Activated T-cell treated with anti-CD3 and anti-CD28 coated beads, Interleukin-2, amount 50 U/mL, for 72 hours (primary cell): ENCODE measurements at regions not wholly inside any gene's neighbourhood (a gene's known extent, or its start where the extent isn't known, plus 50 kb on each side); places are given as distances from the start of the nearest gene placed in this dataset.

ENCODE experiments used
- ATAC-seq, 2 donors: fragments of 150-1000 bp; cut with Tn5 transposase; replicated peaks in 1 of 2; 2 replicates each; pipeline ENCODE4 v1.10.0; 2021; ENCODE audit warnings: moderate library complexity in 2 of 2, mild to moderate bottlenecking in 1 of 2
- DNase-seq, 2 donors: peaks; one replicate each; pipeline ENCODE4 v3.0.0; 2021 to 2022; ENCODE audit warnings: mixed read lengths in 1 of 2
- H3K27ac Mint-ChIP-seq: one replicate; pipeline ENCODE4 v1.8.0; 2022; ENCODE audit warnings: mild to moderate bottlenecking, moderate library complexity, mixed read lengths
- H3K27me3 Mint-ChIP-seq: one replicate; pipeline ENCODE4 v1.8.0; 2022; ENCODE audit warnings: low read depth, mixed read lengths
- H3K36me3 Mint-ChIP-seq, 2 donors: one replicate each; pipeline ENCODE4 v1.8.0; 2022; ENCODE audit warnings: mixed read lengths in 2 of 2, mild to moderate bottlenecking in 1 of 2; ENCODE audit not compliant: insufficient read depth in 2 of 2
- H3K4me1 Mint-ChIP-seq: one replicate; pipeline ENCODE4 v1.8.0; 2022; ENCODE audit warnings: low read depth, mixed read lengths
- H3K4me3 Mint-ChIP-seq, 2 donors: one replicate each; pipeline ENCODE4 v1.8.0; 2022; ENCODE audit warnings: mild to moderate bottlenecking in 2 of 2, mixed read lengths in 2 of 2, moderate library complexity in 2 of 2
- H3K9me3 Mint-ChIP-seq, 2 donors: one replicate each; pipeline ENCODE4 v1.8.0; 2022; ENCODE audit warnings: mixed read lengths in 2 of 2

DNA sequence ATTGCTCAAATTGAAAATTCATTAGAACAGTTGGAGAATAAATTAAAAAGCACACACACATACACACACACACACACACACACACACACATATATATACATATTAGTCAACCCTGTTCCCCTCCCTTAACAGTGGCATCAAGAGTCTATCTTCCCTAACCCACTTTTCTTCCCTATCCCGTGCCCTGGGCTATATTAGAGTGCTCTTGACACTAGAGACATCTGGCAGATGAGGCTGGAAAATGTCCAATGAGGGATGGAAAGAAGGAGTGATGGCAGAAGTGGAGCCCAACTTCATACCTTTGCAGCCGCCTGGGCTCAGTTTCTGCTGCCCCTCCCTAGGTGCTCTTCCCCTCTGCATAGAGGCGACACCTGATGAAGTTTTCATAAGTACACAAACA lies 172.4 kb upstream of the NUDT4 start:
- Mint-ChIP-seq H3K36me3 (no peaks in the 10 kb centered on the region), H3K4me1 (no peaks in the 10 kb centered on the region), H3K27me3 (peaks cover 2% of the 10 kb centered on the region), H3K27ac (no peak overlapping the region), H3K4me3 (no peak overlapping the region), H3K9me3 (peaks cover 0 to 5% of the 10 kb centered on the region in 2 donors)
- ATAC-seq (no peak), DNase-seq (no peak)

- peaks cover 2 to 5% of the 10 kb centered on the region in 2 donors for H3K9me3 Mint-ChIP-seq
- no peaks in the 10 kb centered on the region for H3K4me1 Mint-ChIP-seq
- H3K27me3 Mint-ChIP-seq: no peaks in the 10 kb centered on the region
- H3K4me3 Mint-ChIP-seq: no peak overlapping the region
- no peak overlapping the region for H3K27ac Mint-ChIP-seq
- ATAC-seq (no peak), DNase-seq (no peak)
- peaks cover 0 to 1% of the 10 kb centered on the region in 2 donors for H3K36me3 Mint-ChIP-seq
These were observed 169.7 kb upstream of the NUDT4 start for GRCh38 chr12:93208011-93208410.

DNA sequence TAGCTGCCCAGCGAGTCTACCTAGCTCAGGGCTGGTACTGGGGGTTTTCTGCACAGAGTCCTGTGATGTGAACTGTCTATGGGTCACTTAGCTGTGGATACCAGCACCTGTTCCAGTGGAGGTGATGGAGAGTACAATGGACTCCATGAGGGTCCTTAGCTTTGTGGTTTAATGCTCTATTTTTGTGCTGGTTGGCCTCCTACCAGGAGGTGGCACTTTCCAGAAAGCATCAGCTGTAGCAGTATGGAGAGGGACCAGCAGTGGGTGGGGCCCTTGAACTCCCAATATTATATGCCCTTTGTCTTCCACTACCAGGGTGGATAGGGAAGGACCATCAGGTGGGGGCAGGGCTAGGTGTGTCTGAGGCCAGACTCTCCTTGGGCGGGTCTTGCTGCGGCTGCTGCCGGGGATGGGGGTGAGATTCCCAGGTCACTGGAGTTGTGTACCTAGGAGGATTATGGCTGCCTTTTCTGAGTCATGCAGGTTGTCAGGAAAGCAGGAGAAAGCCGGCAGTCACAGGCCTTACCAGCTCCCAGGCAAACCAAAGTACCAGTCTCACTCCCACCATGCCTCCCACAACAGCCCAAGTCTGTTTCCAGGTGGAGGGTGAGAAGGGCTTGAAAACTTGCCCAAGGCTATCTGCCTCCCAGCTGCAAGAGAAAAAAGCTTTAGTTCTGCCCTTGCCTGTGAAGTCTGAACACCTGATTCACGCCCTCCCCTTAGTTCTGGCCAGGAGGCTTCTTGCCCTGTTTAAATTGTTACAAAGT lies 163.0 kb upstream of the NUDT4 start:
- Mint-ChIP-seq H3K36me3 (peaks cover 0 to 2% of the 10 kb centered on the region in 2 donors), H3K27ac (no peak overlapping the region), H3K4me1 (no peaks in the 10 kb centered on the region), H3K27me3 (no peaks in the 10 kb centered on the region), H3K9me3 (peaks cover 2 to 3% of the 10 kb centered on the region in 2 donors), H3K4me3 (no peak overlapping the region)
- DNase-seq (no peak), ATAC-seq (no peak)

GRCh38 chr12:93215290-93215678 lies 162.4 kb upstream of the NUDT4 start:
- H3K9me3 Mint-ChIP-seq: peaks cover 0 to 2% of the 10 kb centered on the region in 2 donors
- no peaks in the 10 kb centered on the region for H3K4me1 Mint-ChIP-seq
- H3K27ac Mint-ChIP-seq: no peak overlapping the region
- ATAC-seq (no peak), DNase-seq (no peak)
- H3K4me3 Mint-ChIP-seq: no peak overlapping the region
- peaks cover 0 to 2% of the 10 kb centered on the region in 2 donors for H3K36me3 Mint-ChIP-seq
- H3K27me3 Mint-ChIP-seq: no peaks in the 10 kb centered on the region

DNA sequence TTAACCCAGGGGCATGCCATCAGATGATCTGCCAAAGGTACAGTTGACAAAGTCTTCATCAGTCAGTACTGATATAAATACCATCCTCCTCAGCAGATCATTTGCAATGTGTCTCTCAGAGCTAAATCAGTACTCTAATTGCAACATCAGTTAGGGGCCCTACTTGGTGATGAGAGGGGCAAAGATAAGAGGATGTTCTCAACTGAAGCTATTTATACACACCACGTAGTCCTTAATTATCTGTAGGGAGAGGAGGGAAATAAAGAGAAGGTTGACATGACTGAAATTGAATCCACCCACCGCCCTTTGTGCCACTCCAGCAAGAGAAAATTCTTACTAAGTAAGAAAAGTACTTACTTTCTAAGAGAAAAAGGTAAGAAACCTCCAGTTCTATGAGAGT lies 157.8 kb upstream of the NUDT4 start:
- Mint-ChIP-seq H3K4me1 (no peaks in the 10 kb centered on the region), H3K4me3 (no peak overlapping the region), H3K27me3 (no peaks in the 10 kb centered on the region), H3K9me3 (peaks cover 3 to 6% of the 10 kb centered on the region in 2 donors), H3K27ac (no peak overlapping the region), H3K36me3 (peaks cover 3 to 6% of the 10 kb centered on the region in 2 donors)
- no peak for ATAC-seq
- DNase-seq: no peak

DNA sequence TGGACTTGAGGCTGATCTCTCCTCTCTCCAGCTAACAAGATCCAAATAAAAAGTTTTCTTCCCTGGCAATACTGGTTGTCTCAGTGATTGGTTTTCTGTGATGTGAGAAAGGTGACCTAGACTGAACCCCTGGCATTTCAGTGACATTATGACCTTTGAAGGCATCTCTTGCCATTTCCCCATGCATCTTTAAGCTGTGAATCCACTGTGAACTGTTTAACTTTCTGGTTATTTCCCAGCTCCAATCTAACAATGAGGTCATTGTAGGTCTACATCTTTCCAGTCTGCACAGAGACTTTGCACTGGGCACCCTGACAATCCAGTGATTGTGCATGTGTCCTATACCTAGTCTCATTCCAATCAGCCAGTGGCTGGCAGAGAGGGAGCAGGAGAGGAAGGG lies 155.9 kb upstream of the NUDT4 start:
- Mint-ChIP-seq H3K27me3 (no peaks in the 10 kb centered on the region), H3K4me3 (no peak overlapping the region), H3K9me3 (peaks cover 3 to 6% of the 10 kb centered on the region in 2 donors), H3K4me1 (no peaks in the 10 kb centered on the region), H3K36me3 (peaks cover 3 to 6% of the 10 kb centered on the region in 2 donors), H3K27ac (no peak overlapping the region)
- ATAC-seq (no peak), DNase-seq (no peak)

DNA sequence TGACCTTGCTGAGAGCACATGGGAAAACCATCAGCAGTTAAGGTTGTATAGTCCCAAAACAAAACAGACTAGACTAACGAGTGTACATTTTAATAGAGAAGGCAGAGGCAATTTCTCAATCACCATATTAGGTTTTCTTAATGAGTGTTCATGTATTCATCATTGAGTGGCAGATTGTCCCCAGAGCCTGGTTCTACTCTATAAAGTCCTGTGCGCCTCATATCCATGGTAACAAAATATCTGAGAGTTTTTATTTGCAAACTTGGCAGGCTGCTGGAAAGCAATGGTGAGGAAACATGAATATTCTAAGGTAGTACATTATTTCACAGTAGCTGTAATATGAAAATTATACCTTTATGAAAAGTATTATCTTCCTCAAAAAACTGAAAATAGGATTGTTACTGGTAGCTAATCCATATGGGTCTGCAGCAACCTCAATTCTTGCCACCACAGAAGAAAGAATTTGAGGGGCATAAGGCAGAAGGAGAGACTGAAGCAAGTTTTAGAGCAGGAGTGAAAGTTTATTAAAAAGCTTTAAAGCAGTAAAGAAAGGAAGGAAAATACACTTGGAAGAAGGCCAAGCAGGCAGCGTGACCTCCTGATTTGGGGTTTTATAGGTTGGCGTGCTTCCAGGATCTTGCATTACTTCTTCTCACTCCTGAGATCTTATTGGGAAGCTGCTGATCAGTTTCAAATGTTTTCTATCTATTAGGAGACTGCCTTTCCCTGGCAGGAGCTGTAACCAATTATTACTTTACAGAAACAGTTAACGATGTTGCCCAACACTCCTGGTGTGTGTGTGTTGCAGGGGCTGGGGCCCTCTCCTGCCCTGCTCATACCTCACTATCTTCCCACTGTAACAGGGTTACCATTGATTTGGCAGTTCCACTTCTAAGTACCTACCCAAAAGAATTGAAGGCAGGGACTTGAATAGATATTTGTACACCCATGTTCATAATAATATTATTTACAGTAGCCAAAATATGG lies 154.0 kb upstream of the NUDT4 start:
- ATAC-seq: no peak
- Mint-ChIP-seq H3K36me3 (peaks cover 3 to 6% of the 10 kb centered on the region in 2 donors), H3K4me3 (no peak overlapping the region), H3K4me1 (no peaks in the 10 kb centered on the region), H3K27me3 (no peaks in the 10 kb centered on the region), H3K9me3 (peaks cover 5 to 6% of the 10 kb centered on the region in 2 donors), H3K27ac (no peak overlapping the region)
- DNase-seq: no peak

- DNase-seq: no peak
- no peak overlapping the region for H3K27ac Mint-ChIP-seq
- no peak for ATAC-seq
- peaks cover 3 to 6% of the 10 kb centered on the region in 2 donors for H3K36me3 Mint-ChIP-seq
- H3K4me1 Mint-ChIP-seq: no peaks in the 10 kb centered on the region
- H3K9me3 Mint-ChIP-seq: peaks cover 5 to 6% of the 10 kb centered on the region in 2 donors
- no peak overlapping the region for H3K4me3 Mint-ChIP-seq
- H3K27me3 Mint-ChIP-seq: no peaks in the 10 kb centered on the region
These were observed 152.6 kb upstream of the NUDT4 start for GRCh38 chr12:93225094-93225493.

DNA sequence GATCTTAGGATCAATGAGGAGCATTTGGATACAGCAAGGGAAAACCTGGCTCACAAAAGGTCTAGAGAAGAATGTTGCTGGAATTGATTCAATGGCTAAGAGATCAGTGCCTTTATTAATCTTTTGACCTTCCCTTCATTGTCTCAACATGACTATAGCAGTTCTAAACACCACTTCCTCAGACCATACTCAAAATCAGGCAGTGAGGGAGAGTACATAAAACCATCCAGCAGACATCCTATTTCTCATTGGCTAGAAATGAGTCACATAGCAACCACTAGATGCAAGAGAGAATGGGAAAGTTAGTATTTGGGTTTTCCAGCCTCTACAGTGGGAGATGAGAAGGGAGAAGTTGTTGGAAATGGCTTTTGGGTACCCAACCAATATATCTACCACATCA lies 151.4 kb upstream of the NUDT4 start:
- Mint-ChIP-seq H3K4me1 (no peaks in the 10 kb centered on the region), H3K36me3 (peaks cover 3 to 6% of the 10 kb centered on the region in 2 donors), H3K27ac (no peak overlapping the region), H3K9me3 (peaks cover 5 to 6% of the 10 kb centered on the region in 2 donors), H3K27me3 (no peaks in the 10 kb centered on the region), H3K4me3 (no peak overlapping the region)
- ATAC-seq: peak in 1 of 2 donors; percentile 28
- DNase-seq: no peak

GRCh38 chr12:93229494-93230325 lies 148.0 kb upstream of the NUDT4 start:
- Mint-ChIP-seq H3K9me3 (peaks cover 0 to 2% of the 10 kb centered on the region in 2 donors), H3K27ac (no peak overlapping the region), H3K4me1 (no peaks in the 10 kb centered on the region), H3K36me3 (no peaks in the 10 kb centered on the region), H3K27me3 (no peaks in the 10 kb centered on the region), H3K4me3 (no peak overlapping the region)
- ATAC-seq (peak; percentile 30 to 52), DNase-seq (no peak)

GRCh38 chr12:93230326-93230720 lies 147.4 kb upstream of the NUDT4 start:
- H3K4me1 Mint-ChIP-seq: no peaks in the 10 kb centered on the region
- ATAC-seq: no peak
- no peaks in the 10 kb centered on the region for H3K36me3 Mint-ChIP-seq
- peaks cover 0 to 2% of the 10 kb centered on the region in 2 donors for H3K9me3 Mint-ChIP-seq
- no peak overlapping the region for H3K4me3 Mint-ChIP-seq
- no peak overlapping the region for H3K27ac Mint-ChIP-seq
- no peak for DNase-seq
- H3K27me3 Mint-ChIP-seq: no peaks in the 10 kb centered on the region

DNA sequence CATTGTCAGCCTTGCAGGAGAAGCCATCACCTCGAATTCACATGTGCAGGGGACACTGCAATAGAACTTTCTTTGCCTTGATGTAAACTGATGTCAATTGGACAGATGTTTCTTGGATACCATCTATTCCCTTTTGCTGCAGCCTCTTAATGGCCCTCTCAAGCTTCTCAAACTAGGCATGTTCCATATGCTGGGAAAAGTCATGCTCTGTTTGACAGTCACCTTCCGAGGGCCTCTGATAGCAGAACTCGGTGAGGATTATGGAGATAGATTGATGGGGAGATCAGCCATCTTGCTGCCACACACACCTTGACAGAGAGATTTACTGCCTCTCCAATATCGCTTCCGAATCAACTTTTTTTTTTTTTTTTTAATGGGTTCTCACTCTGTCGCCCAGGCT lies 145.8 kb upstream of the NUDT4 start:
- H3K36me3 Mint-ChIP-seq: no peaks in the 10 kb centered on the region
- no peak for ATAC-seq
- no peak overlapping the region for H3K4me3 Mint-ChIP-seq
- peaks cover 0 to 2% of the 10 kb centered on the region in 2 donors for H3K9me3 Mint-ChIP-seq
- DNase-seq: no peak
- no peaks in the 10 kb centered on the region for H3K27me3 Mint-ChIP-seq
- no peaks in the 10 kb centered on the region for H3K4me1 Mint-ChIP-seq
- no peak overlapping the region for H3K27ac Mint-ChIP-seq
